ENCODE measurements at regions not wholly inside any gene's neighbourhood (a gene's known extent, or its start where the extent isn't known, plus 50 kb on each side); places are given as distances from the start of the nearest gene placed in this dataset.
A peak's percentile ranks its signal among the peaks of the same experiment; 100 is the strongest.

DNA sequence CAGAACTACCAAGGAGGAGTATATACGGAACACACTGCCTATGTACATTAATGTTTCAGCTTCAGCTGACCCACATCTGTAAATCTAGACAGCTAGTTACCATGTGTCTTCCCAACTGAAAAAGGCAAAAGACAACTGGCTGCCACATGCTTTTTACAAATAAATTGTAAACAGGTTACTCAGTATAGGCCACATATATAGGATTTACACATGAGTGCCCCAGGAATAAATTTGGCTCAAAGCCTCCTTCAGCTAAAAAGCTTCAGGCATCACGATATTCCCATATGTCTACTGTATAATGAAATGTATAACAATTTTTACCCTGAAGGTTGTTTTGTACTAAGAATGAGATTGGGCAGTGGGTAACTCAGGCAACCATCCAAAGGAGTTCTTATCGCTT lies 175.9 kb upstream of the BMP4 start:
- no peak for DNase-seq

DNA sequence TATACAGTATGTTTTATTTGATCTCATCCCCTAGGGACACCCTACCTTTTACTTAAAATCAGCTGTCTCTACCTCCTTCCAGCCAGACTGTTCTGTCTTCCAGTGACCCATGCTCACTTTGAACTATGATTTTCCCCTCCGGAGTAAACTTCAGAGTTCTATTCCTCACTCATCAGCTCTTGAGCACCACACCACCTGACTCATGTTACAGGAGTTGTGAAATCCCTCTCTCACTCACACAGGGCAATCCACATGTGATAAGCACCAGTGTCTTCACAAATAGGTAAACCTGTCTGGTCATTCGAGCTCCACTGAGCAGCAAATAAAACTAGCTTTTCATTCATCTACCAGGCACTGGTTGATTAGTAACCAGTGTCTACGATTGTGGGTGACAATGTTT lies 177.3 kb upstream of the BMP4 start:
- no peak for DNase-seq

DNA sequence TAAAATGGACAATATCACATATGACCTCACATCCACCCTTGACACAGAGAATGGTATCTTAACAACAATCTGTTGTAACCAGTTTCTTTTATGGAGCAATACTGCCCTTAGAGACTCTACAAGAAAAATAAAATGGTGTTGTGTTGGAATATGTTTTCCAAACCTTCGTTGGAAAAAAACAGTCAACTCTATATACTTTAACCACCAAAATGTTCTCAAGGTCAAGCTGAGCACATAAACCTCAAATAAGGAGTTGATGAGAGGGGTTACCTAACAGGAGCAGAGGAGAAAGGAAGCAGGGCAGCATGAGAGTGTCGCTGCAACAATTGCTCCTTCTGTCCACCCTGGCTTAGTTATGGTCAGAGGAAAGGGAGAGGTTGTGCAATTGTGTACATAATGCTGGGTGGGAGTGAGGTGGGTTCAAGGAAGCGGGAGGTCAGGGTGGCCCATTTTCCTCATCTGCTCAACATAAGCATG lies 179.2 kb upstream of the BMP4 start:
- no peak for DNase-seq

DNA sequence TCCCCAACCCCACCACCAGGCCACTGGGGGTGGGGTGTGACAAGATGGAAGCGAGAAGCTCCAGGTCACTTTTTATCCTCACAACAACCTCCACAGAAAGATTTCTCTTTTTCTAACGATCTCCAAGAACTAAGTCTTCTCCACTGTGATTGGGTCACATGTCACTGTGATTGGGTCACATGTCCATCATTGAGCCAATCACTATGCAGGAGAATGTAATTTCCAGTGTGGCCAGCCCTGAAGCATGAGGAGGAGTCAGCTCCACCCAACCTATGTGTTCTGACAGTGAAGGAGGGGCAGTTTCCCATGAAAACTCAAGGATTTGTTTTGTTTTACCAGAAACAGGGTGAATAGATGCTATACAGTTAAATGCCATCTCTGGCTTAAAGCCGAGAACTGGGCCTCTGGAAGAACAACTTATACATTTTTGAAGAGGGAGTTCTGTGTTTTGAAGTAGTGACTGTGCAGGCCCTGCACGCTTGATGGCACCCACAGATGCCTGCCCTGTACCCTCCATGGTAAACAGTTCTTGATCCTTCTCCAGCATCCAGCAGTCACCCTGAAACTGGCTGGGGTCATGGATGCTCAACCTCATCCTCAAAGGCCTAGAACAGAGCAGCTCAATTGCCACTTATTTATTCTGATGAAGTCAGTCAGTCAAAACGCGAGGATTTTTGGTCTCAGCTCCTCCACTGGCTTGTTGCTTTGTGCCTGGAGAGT lies 180.4 kb upstream of the BMP4 start:
- DNase-seq = no peak

DNA sequence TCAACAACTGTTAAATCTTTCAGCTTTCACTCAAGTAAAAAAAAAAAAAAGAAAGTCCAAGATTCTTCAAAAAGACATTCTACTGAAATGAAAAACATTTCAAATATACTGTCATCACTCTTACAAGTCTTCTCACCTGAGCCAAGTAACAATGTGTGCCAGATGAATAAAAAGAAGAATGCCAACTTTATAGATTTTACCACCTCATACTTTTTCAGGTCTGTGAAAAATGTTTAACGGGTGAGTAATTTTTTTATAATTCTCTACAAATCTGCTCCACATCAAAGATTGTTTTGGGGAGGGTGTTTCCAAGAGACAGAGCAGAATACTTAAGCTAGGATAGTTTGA lies 181.0 kb upstream of the BMP4 start:
- DNase-seq = no peak

DNA sequence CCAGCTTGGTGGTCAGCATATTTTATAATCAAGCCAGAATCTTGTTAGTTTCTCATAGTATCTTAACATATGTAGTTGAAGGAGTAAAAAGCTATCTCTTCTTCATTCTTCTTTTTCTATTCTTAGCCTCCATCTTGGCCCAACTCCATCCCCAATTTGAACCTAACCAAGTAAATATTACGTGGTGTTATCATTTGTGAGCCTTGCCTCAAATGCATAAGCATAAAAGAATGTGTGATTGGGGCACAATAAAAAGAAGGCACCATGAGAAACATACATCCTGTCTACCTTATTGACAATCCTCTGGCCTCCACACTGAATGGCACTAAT lies 181.4 kb upstream of the BMP4 start:
- no peak for DNase-seq

DNA sequence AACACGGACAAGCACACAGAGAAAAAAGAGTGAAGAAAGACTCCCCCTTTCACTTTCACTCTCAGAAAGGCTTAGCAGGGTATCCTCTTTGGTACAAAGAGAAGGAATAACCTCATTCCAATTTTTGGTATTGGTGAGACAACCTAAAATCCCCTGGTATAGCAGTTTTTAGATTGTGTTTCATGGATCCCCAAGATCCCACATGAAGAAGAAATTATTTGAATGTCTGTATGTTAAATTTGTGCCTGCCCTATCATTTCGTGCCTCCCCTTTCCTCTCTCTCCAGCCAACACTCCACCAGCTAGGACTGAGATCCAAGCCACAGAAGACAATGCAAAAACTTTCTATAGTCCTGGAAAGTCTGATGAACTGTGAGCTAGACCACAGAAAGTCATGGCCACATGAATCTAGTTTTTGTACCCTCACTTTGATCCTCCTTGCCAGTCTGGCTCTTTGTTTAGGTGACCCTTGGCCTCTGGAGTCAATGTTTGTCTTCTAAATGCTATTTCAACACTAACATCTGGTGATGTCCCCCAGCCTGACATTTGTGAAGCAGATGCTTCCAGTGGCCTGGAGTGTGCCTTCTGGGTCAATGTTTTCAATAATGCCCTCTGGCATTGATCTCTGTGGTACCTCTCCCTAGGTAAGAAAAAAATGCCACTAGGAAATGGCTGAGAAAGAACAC lies 181.9 kb upstream of the BMP4 start:
- no peak for DNase-seq

DNA sequence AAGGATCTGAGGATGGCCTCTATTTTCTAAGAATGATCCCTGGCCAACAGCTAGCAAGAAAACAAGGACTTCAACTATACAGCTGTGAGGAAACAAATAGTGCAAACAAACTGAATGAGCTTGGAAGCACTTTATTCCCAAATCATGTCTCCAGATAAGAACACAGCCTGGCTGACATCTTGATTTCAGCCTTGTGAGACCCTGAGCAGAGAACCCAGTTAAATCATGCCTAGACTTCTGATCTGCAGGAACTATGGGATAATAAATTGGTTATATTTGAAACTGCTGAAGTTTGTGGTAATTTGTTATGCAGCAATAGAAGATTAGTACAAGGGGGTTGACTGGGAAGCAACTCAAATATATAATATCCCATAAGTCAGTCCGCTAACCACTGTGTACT lies 183.9 kb upstream of the BMP4 start:
- DNase-seq = no peak

DNA sequence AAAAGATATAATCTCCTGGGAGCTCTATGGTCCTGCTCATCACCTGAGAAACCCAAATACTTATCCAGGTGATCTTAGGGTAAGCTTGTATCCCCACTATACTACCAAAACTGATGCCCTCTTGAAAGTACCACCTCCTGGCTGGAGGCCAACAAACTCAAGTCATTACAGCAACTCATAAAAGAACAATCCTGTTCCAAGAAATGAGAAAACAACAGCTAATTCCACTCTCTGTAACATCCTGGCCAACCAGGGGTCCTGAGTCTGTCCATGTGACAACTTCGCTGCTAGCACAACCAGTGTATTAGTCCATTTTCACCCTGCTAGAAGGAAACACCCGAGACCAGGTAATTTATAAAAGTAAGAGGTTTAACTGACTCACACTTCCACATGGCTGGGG lies 190.0 kb upstream of the BMP4 start:
- DNase-seq = no peak

DNA sequence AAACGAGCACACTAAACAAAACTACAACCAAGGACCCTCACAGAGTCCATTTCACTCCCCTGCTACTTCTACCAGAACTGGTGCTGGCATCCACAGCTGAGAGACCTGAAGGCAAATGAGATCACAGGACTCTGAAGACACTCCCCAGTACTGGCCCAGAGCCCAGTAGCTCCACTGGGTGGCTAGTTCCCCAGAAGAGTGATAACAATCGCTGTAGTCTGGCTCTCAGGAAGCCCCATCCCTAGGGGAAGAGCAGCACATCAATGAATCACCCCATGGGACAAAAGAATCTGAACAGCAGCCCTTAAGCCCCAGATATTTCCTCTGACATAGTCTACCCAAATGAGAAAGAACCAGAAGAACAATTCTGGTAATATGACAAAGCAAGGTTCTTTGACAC lies 190.7 kb upstream of the BMP4 start:
- DNase-seq = no peak

DNA sequence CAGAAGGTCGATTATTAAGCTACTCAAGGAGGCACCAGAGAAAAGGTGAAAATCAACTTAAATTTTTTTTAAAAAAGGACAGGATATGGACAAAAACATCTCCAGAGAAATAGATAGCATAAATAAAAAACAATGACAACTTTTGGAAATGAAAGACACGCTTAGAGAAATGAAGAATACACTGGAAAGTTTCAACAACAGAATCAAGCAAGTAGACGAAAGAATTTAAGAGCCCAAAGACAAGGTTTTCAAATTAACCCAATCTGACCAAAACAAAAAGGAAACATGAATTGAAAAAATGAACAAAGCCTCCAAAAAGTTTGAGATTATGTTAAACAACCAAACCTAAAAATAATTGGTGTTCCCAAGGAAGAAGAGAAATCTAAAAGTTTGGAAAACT lies 191.1 kb upstream of the BMP4 start:
- DNase-seq = no peak

DNA sequence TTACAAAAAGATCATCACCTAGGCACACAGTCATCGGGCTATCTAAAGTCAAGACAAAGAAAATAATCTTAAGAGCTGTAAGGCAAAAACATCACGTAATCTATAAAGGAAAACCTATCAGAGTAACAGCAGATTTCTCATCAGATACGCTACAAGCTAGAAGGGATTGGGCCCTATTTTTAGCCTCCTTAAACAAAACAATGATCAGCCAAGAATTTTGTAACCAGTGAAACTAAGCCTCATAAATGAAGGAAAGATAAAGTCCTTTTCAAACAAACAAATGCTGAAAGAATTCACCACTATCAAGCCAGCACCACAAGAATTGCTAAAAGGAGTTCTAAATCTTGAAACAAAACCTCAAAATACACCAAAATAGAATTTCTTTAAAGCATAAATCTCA lies 191.6 kb upstream of the BMP4 start:
- no peak for DNase-seq

DNA sequence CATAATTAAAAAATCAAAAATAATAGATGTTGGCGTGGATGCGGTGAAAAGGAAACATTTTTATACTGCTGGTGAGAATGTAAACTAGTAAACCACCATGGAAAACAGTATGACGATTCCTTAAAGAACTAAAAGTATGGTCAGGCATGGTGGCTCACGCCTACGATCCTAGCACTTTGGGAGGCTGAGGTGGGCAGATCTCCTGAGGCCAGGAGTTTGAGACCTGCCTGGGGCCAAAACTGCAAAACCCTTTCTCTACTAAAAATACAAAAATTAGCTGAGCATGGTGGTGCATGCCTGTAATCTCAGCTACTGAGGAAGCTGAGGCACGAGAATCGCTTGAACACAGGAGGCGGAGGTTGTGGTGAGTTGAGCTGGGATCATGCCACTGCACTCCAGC lies 195.7 kb upstream of the BMP4 start:
- DNase-seq = no peak

DNA sequence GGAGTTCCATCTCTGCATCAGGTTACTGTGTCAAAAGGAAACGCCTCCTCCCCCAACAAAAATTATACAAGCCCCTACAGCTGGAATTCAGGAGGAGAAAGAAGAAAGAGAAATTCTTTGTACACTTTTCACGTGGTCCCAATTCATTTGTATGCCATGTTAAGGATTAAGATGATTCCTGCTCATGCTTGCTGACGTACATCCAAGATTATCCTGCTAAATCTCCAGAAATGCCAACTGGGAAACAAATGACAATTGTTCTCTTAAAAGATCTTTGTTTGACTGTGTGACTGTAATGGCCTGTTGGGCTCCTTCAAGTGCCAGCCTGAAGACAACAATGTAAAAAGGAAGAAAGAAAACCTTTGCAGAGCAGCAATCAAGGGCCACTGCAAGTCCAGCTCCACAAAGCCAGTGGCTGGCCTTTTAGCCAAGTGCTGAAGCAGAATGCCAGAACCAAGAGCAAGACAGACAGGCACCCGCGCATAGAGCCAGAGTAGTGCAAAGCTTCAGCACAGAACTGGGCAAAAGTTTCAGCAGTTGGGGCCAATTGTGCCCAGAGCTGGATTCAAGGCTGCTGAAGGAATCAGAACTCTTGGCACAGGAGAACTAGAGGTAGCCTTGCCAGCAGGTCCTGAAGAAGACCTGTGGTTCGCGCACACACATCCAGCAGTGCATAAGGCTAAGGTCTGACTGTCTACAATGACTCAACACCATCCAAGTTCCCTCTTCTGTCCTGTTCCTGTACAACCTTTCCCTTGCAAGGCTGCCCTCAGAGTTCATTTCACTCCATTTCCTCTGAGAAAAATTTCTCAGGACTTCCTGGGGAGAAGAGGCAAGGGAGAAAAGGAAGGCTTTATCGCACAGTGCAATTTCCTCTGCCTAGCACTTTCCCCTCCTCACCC lies 209.7 kb upstream of the BMP4 start:
- DNase-seq = no peak

DNA sequence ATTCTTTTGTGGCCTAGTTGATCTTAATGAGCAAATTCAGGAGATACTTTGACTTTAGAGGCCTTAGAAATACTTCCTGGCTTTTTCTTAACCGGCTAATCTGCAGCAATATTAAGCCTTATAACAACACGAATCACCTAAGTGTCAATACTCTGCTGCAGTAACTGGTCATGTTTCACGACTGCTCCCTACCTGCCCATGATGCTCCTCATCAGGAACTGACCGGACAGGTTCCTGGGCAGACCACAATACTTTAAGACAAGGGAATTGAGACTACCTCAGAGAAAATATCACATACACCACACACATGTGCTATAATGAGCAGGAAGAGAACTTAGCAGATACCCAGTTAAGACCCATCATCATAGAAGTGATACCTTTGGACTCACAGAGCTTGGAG lies 211.9 kb upstream of the BMP4 start:
- DNase-seq = no peak

DNA sequence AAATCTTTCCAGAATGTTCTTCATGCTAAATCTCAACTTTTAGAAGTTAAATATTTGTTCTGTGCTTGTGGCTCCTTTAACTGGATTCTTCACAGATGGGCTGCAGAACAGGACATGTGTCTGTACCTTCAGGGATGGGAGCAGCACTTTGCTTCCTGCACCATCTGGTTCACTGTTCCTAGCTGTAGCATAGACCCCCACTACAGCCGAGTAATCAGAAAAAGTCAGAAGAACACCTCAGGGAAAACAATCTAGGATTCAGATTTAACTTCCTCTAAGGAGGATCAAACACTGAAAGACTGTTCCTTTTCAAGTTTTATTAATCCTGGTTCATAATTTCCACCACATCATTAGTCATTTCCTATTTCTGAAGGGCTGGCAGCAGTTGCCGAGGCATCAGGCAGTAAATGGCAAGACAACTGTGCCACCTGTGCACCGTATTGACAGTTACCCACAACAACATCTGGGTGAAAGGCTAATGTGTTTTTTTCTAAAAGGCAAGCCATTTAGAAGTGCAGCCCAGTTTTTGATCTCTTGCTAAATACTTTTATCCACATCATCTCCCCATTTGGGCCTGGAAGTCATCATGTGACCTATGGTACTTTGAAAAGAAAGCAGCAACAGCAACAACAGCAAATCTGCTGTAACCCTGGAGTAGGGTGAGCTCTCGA lies 212.8 kb upstream of the BMP4 start:
- DNase-seq = no peak

DNA sequence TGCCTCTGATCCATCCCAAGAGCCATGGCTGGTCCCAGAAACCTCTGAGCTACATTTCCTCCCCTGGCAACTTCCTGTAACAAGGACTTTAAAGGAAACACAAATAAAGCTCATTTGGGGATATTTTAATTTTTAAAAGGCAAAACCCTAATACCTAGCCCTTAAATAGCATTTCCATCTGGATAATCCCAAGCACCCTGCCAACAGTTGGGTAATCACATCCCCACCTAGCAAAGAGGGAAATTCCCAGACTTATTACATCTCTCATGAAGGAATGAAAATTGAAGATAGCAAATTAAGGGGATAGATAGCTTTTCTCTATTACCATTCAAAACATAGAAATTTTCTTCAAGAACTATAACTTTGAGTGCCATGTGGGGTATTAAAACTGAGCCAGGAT lies 213.7 kb upstream of the BMP4 start:
- DNase-seq = no peak

DNA sequence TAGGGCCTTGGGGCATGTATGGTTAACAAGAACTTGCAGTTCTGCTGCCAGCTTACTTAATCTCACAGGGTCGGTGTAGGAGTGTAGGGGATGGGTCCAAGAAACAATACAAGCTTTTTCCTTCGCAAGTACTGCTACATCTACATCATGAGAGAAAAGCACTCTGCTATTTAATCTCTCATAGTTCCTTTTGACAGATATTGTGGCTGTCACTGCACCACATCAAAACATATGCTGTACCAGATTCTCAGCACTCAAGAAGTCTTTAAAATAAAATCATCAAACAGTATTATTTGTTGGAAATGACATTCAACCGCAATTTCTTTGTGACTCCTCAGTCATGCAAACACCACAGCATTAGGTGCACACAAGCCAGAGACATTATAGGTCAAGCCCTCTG lies 215.5 kb upstream of the BMP4 start:
- DNase-seq = no peak

DNA sequence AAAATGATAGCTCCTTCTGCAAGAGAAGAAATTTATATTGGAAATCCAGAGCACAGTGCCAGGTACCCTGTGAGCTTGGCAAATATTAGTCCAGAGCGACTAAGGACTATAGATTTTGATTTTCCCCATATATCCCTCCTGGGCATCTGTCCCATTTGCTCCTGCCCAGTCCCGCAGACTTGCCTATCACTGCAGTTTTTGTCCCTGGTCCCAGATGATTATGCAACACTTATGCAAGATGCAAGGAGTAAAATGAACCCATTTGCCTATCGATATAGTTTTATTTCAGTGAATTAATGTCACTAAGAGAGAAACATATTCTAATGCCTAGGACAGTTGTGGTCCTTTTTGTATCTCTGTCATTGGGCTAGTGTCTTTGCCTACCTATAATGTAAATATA lies 215.9 kb upstream of the BMP4 start:
- no peak for DNase-seq

DNA sequence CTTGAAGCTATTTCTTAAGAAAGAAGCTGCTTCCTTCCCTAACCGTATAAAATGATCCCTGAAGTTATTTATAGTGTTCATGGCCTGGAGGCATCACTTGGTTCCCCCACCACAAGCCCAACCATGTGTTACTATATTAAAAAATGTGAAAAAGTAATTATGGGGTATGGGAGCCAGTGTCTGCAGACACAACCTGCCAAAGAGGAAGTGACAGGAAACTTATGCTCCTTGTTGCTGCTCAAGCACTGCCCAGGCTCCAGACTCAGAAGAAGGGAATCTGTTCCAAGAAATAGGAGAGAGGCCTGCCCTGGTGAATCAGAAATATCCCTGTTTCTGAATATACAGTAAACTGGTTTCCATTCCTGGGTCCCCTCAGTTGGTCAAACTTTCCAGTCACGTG lies 217.2 kb upstream of the BMP4 start:
- no peak for DNase-seq

DNA sequence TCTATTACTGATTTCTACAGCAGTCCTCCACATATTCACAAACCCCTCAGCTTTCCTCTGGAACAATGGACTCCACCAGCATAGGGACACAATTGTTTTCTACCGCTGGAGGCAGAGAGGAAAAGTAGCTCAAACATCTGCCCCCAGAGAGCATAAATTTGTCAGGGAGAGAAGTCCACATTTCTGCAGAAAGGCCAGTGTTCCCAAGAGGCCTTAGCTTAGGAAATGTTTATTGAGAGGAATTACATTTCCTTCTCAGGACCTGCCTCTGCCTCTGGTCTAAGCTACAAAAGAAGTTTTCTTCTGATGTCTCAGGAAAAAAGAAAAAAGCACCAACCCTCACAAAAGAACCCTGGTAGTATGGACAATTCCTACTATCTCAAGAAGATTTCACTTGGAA lies 217.8 kb upstream of the BMP4 start:
- DNase-seq = no peak

DNA sequence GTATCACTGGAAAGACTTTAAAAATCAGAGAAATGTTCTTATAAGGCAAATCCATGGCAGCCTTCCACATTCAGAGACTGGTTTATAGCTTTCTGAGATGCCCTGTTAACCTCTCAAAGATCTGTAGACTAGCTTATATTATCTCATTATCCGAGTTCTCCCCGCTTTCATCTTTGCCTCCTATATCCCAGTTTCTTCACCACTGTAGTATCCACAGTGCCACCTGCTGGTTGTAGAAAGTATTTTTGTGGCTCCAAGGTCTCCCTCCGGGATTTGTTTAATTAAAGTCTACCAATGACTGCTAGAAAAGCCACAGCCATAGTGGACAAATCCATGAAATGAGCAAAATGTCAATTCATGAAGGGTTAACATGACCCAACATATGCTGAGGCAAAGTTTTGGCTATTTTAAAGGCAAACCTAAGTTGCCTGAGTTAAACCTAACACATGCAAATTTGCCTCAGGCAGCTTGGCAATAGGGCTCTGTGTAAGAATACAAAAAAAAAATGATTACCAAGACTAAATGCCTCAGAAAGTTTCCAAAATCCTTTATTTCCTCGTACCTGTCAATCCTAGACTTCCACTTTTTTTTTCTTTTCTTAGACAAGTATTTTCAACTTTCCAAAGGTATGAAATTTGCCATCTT lies 218.8 kb upstream of the BMP4 start:
- DNase-seq = peak; percentile 50

DNA sequence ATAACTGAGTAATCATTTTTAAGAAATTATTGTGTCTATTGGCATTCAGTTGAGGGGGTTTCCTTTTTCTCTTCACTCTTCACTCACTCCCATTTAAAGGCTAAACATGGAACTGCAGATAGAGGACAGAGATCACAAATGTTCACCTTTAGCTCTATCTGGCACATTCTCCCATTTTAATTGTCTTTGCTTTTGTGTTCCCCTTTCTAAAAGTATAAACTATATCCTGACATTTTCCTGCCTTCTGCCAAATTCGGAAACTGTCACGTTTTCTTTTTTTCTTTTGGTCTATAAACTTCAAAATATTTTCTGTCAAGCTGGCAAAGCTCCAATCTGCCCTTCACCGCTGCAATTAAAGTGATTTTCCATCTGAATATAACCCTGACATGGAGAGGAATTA lies 219.8 kb upstream of the CDKN3 start:
- no peak for DNase-seq
